Natural killer cell treated with Interleukin-12 subunit alpha and Interleukin-12 subunit beta and Interleukin-15 and Interleukin-18, amount 100 ng/mL, for 72 hours (primary cell): ENCODE measurements at regions not wholly inside any gene's neighbourhood (a gene's known extent, or its start where the extent isn't known, plus 50 kb on each side); places are given as distances from the start of the nearest gene placed in this dataset.

Experiments used
- ATAC-seq, 2 donors: fragments of 150-1000 bp; cut with Tn5 transposase in 1 of 2; sonication (Bioruptor Pico), chemical (Tn5 transposase) in 1 of 2; 2 replicates each; pipeline ENCODE4 v1.10.0; 2021
- DNase-seq: peaks from one replicate; pipeline ENCODE4 v3.0.0; 2022; ENCODE audit warnings: low spot score
- H3K27ac Mint-ChIP-seq, 2 donors: 1 replicate in 1 of 2; 2 replicates in 1 of 2; pipeline ENCODE4 v1.8.0; 2022; ENCODE audit warnings: mixed read lengths in 2 of 2, mild to moderate bottlenecking in 1 of 2, moderate library complexity in 1 of 2
- H3K27me3 Mint-ChIP-seq, 2 donors: 1 replicate in 1 of 2; 2 replicates in 1 of 2; pipeline ENCODE4 v1.8.0; 2022; ENCODE audit warnings: mixed read lengths in 2 of 2
- H3K36me3 Mint-ChIP-seq: one replicate; pipeline ENCODE4 v1.8.0; 2022; ENCODE audit warnings: mixed read lengths
- H3K4me1 Mint-ChIP-seq, 2 donors: 1 replicate in 1 of 2; 2 replicates in 1 of 2; pipeline ENCODE4 v1.8.0; 2022; ENCODE audit warnings: low read depth in 2 of 2, mixed read lengths in 2 of 2, mild to moderate bottlenecking in 1 of 2
- H3K4me3 Mint-ChIP-seq: one replicate; pipeline ENCODE4 v1.8.0; 2022; ENCODE audit warnings: mixed read lengths
- H3K9me3 Mint-ChIP-seq: 2 replicates; pipeline ENCODE4 v1.8.0; 2022; ENCODE audit warnings: mixed read lengths

DNA sequence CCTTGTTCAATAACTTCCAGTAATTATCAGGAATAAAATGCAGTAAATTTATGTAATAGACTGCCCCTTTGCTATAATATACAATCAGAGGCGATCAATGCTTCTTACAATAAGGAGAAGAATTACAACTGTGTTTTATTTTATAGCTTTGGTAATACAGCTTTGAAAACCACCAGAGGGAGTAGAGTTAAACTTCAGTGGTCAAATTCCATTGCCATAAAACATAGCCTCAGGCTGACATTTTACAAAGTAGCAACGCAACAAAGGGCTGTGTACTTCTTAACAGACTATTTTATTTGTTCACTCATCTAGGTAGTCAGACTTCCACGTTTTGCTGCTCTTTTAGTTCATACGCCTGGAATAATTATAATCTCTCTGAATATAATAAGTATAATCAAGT is 58.5 kb downstream of the TEX13C start:
- no peaks in the 10 kb centered on the region for H3K4me1 Mint-ChIP-seq
- H3K27me3 Mint-ChIP-seq: peaks cover 0 to 3% of the 10 kb centered on the region in 2 donors
- H3K4me3 Mint-ChIP-seq: no peak overlapping the region
- H3K9me3 Mint-ChIP-seq: no peaks in the 10 kb centered on the region
- DNase-seq (no peak), ATAC-seq (no peak)
- H3K36me3 Mint-ChIP-seq: no peaks in the 10 kb centered on the region
- H3K27ac Mint-ChIP-seq: no peak overlapping the region

DNA sequence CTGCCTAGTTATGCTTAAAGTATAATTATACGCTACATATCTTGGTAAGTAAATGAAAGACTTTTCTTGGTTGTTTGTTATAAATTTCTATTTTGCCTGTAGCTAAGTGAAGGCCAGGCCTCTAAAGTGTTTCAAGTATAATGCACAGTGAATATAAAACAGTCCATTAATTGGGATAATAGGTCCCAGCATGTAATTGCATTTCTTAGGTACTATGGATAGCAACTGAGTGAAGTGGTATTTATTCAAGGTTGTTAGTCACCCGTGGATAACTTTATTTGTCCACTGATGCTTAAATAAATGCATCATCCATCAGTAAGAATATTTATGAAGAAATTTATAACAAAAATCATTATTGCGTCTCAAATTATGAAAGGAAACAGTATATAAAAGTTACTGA is 59.1 kb downstream of the TEX13C start:
- Mint-ChIP-seq H3K4me3 (no peak overlapping the region), H3K9me3 (no peaks in the 10 kb centered on the region), H3K27me3 (peaks cover 0 to 3% of the 10 kb centered on the region in 2 donors), H3K27ac (no peak overlapping the region), H3K36me3 (no peaks in the 10 kb centered on the region), H3K4me1 (no peaks in the 10 kb centered on the region)
- DNase-seq (no peak), ATAC-seq (no peak)

DNA sequence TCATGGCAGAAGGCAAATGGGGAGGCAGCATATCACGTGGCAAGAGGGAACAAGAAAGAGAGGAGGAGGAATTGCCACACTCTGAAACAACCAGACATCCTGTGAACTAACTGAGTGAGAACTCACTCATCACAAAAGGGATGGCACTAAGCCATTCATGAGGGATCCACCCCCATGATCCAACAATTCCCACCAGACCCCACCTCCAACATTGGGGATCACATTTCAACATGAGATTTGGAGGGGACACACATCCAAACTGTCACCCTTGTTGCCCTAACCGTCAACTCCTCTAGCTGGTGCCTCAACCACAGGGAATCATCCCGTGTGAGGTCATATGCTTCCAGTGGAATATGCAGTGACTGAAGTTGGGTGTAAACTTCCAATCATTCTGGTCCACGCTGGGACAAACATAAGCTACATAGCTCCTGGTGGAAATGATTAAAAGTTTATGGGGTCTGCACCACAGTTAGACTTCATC is 62.5 kb downstream of the TEX13C start:
- H3K4me3 Mint-ChIP-seq: no peak overlapping the region
- peaks cover 0 to 3% of the 10 kb centered on the region in 2 donors for H3K27me3 Mint-ChIP-seq
- ATAC-seq (no peak), DNase-seq (no peak)
- H3K4me1 Mint-ChIP-seq: no peaks in the 10 kb centered on the region
- H3K36me3 Mint-ChIP-seq: no peaks in the 10 kb centered on the region
- no peaks in the 10 kb centered on the region for H3K9me3 Mint-ChIP-seq
- no peak overlapping the region for H3K27ac Mint-ChIP-seq

DNA sequence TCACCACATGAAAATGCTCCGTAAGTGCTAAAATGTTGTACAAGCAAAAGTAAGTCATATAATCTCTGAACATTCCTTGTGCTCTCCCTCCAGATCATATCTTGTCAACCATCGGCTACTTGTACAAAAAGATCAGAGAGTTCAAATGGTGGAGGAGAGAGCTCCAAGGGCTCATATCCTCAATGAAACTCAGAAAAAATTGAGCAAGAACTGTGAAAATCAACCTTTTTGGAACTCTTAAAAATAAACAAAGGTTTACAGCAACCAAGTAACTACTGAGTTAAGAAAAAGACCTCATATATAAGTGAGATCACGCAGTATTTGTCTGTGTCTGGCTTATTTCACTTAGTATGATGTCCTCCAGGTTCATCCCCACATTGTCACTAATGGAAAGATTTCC is 63.2 kb downstream of the TEX13C start:
- H3K27me3 Mint-ChIP-seq: peaks cover 0 to 3% of the 10 kb centered on the region in 2 donors
- H3K4me3 Mint-ChIP-seq: no peak overlapping the region
- H3K9me3 Mint-ChIP-seq: no peaks in the 10 kb centered on the region
- DNase-seq: no peak
- no peak for ATAC-seq
- no peaks in the 10 kb centered on the region for H3K4me1 Mint-ChIP-seq
- H3K36me3 Mint-ChIP-seq: no peaks in the 10 kb centered on the region
- H3K27ac Mint-ChIP-seq: no peak overlapping the region

DNA sequence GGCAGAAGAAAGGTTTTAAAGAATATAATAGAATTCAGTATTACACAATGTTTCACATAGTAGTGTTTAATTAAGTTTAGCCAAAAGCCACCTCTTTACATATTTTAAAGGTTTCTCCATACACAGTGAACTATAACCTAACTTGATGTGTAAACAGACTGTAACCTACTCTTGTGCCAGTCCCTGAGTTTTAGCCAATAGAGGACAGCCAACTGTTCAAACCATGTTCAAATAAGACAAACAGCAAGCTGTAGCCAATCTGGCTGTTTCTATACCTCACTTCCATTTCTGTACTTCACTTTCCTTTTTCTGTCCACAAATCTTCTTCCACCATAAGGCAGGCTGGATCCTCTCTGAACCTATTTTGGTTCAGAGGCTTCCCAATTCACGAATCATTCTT is 65.2 kb downstream of the TEX13C start:
- no peak overlapping the region for H3K27ac Mint-ChIP-seq

DNA sequence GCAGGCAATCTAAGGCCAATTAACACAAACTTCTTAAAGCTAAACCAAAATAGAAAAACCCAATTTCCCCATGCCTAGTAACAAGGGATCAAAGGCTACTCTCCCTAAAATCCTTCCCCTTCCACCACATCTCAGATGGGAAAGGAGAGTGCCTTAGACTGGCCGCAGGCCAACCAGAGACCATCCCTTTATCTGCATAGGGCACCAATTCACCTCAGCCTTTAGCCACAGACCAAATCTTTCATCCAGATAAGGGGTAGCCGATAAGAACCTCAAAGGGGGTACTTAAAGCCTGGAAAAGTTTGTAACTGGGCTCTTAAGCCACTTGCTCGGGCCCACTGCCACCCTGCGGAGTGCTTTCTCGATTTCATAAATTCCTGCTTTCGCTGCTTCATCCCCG is 68.3 kb downstream of the TEX13C start:
- H3K9me3 Mint-ChIP-seq: no peaks in the 10 kb centered on the region
- no peak overlapping the region for H3K27ac Mint-ChIP-seq
- DNase-seq: no peak
- H3K27me3 Mint-ChIP-seq: peaks cover 3 to 6% of the 10 kb centered on the region in 2 donors
- H3K4me3 Mint-ChIP-seq: no peak overlapping the region
- H3K36me3 Mint-ChIP-seq: no peaks in the 10 kb centered on the region
- ATAC-seq: no peak
- no peaks in the 10 kb centered on the region for H3K4me1 Mint-ChIP-seq

More for the DNA sequence above, 65.2 kb downstream of the TEX13C start:
- H3K36me3 Mint-ChIP-seq: no peaks in the 10 kb centered on the region
- DNase-seq (no peak), ATAC-seq (no peak)
- no peak overlapping the region for H3K4me3 Mint-ChIP-seq
- peaks cover 0 to 5% of the 10 kb centered on the region in 2 donors for H3K27me3 Mint-ChIP-seq
- no peaks in the 10 kb centered on the region for H3K9me3 Mint-ChIP-seq
- no peaks in the 10 kb centered on the region for H3K4me1 Mint-ChIP-seq

DNA sequence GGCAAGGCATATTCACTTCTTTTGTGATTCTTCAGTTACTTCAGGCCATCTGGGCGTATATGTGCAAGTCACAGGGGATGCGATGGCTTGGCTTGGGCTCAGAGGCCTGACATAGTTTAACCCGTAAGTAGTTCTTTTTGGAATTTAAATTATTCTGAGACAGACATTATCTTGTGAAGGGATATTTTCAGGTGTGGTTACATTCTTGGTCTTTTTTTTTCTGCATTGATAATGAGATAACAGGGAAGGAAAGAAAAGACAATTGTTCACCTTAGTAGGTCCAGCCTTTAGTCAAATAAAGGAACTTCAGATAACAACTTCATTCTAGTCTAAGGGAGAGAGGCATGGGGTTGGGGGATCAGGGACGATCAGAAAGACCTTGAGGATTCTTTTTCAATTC is 74.8 kb downstream of the TEX13C start:
- no peaks in the 10 kb centered on the region for H3K4me1 Mint-ChIP-seq
- peaks cover 0 to 6% of the 10 kb centered on the region in 2 donors for H3K27me3 Mint-ChIP-seq
- DNase-seq (no peak), ATAC-seq (no peak)
- no peak overlapping the region for H3K27ac Mint-ChIP-seq
- no peaks in the 10 kb centered on the region for H3K9me3 Mint-ChIP-seq
- no peaks in the 10 kb centered on the region for H3K36me3 Mint-ChIP-seq
- H3K4me3 Mint-ChIP-seq: no peak overlapping the region

DNA sequence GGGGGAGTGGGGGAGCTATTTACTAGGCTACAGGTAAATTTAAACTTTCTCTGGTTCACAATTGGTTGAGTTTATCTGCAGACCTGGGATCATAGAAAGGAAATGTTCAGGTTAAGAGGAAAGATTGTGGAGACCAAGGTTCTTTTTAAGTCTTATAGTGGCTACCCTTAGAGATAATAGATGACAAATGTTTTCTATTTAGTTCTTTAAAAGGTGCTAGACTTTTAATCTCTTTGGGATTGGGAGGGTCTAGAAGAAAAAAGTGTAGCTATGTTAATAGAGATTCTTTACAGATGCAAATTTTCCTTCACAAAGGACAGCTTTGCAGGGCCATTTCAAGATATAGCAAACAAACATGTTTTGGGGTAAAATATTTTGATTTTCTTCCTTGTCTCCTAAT is 76.0 kb downstream of the TEX13C start:
- H3K36me3 Mint-ChIP-seq: no peaks in the 10 kb centered on the region
- DNase-seq: no peak
- H3K9me3 Mint-ChIP-seq: no peaks in the 10 kb centered on the region
- no peaks in the 10 kb centered on the region for H3K4me1 Mint-ChIP-seq
- H3K27me3 Mint-ChIP-seq: peaks cover 0 to 6% of the 10 kb centered on the region in 2 donors
- no peak for ATAC-seq
- H3K4me3 Mint-ChIP-seq: no peak overlapping the region
- no peak overlapping the region for H3K27ac Mint-ChIP-seq

DNA sequence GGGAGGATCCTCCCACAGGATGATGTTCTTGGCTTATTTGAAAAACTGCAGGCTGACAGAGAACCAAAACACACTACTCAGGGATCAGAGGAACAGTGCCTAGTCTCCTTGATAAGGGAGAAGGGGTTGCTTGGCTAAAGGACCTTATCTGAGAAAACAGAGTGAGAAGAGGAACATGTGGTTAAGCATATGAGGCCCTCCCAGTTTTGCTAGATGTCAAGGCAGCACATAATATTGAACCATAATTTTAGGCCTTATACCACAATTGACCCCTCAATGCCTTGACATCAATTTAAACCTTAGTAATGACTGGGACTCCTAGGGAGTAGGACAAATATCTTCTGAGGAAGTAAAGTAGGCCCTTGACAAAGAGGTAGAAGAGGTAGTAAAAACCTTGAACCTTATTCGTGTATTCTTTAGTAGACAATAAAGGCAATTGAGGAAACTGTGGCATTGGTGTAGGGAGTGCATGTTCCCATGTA is 79.3 kb downstream of the TEX13C start:
- no peaks in the 10 kb centered on the region for H3K27me3 Mint-ChIP-seq
- H3K4me3 Mint-ChIP-seq: no peak overlapping the region
- no peak overlapping the region for H3K27ac Mint-ChIP-seq
- H3K36me3 Mint-ChIP-seq: no peaks in the 10 kb centered on the region
- H3K9me3 Mint-ChIP-seq: peaks cover 2% of the 10 kb centered on the region
- ATAC-seq (no peak), DNase-seq (no peak)
- no peaks in the 10 kb centered on the region for H3K4me1 Mint-ChIP-seq

DNA sequence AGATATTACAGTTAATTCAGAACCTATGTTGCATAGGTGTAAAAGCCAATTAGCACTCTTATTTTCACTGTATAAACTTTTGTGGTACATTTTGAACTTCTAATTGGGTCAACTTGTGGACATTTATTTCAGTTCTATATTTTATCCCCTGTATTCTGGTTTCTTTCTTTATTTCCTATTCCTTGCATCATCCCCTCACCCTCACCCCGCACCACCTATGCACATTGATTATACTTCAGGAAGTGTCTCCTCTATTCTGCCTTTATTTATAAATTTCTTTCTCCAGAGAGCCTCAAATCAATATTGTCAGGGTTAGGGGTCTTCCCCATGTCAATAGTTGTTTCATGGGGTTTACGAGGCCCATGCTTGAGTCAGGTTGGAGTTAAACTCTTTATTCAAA is 83.1 kb downstream of the TEX13C start:
- Mint-ChIP-seq H3K36me3 (no peaks in the 10 kb centered on the region), H3K9me3 (peaks cover 2% of the 10 kb centered on the region), H3K4me3 (no peak overlapping the region), H3K27ac (no peak overlapping the region), H3K4me1 (no peaks in the 10 kb centered on the region), H3K27me3 (no peaks in the 10 kb centered on the region)
- DNase-seq: no peak
- no peak for ATAC-seq

DNA sequence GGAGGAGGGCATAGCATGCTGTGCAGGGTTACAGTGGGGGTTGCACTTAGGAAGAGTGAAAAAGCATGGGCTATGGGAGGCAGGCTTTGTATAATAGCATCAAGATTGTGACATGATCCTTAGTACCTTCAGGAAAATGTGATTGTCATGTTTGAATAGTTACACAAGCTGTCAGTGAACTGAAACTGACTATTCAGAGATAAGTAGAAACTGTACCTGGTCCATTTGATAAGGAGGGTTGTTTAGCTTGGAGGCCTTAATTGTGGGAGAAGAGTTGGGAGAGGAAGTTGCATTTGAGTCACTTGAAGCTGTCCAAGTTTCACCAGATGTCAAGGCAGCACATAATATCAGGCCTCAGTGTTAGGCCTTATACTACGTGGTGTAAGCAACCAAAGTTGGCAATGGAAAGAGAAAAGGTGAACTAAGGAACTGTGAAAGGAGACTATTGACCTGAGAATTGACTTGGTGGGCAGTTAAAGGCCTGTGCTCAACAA is 85.0 kb downstream of the TEX13C start:
- no peaks in the 10 kb centered on the region for H3K36me3 Mint-ChIP-seq
- H3K9me3 Mint-ChIP-seq: peaks cover 2% of the 10 kb centered on the region
- H3K27ac Mint-ChIP-seq: no peak overlapping the region
- no peak overlapping the region for H3K4me3 Mint-ChIP-seq
- ATAC-seq (no peak), DNase-seq (no peak)
- H3K27me3 Mint-ChIP-seq: no peaks in the 10 kb centered on the region
- no peaks in the 10 kb centered on the region for H3K4me1 Mint-ChIP-seq

DNA sequence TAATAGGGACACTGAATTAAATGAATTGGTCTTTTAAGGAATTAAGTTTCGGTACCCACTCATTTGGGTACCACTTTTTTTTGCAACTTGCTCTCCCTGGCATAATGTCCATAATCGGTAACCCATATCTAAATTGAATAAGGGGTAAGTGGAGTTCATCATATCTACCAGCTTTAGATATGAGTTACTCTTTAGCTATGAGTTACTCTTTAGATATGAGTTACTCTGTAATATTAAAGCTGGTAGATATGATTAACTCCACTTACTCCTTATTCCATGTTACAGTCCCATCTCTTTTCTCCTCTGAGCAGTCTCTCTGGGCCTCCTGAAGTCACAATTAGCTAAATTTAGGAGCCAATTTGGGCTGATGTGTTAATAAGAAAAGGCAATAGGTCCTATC is 85.7 kb downstream of the TEX13C start:
- peaks cover 2% of the 10 kb centered on the region for H3K9me3 Mint-ChIP-seq
- no peak overlapping the region for H3K27ac Mint-ChIP-seq
- no peak for ATAC-seq
- no peaks in the 10 kb centered on the region for H3K4me1 Mint-ChIP-seq
- no peak for DNase-seq
- H3K36me3 Mint-ChIP-seq: no peaks in the 10 kb centered on the region
- no peaks in the 10 kb centered on the region for H3K27me3 Mint-ChIP-seq
- no peak overlapping the region for H3K4me3 Mint-ChIP-seq

DNA sequence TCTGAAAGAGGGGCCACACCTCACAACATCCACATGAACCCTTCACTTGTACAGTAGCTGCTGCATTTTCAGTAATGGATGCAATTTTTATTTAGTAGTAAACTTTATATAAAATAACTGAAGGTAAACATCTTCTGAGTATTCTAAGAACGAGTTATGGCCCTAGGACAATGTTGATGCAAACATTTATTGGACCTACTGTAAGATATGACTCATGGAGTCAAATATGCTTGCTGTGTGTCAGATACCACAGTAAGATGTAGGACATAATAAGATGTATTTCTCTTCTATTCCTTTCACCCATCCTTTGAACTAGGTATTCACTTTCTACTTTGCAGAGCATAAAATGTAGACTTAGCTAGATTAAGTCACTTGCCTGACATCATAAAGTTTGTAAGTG is 87.6 kb downstream of the TEX13C start:
- DNase-seq (no peak), ATAC-seq (no peak)
- H3K27me3 Mint-ChIP-seq: no peaks in the 10 kb centered on the region
- no peaks in the 10 kb centered on the region for H3K36me3 Mint-ChIP-seq
- no peaks in the 10 kb centered on the region for H3K9me3 Mint-ChIP-seq
- H3K4me1 Mint-ChIP-seq: no peaks in the 10 kb centered on the region
- H3K4me3 Mint-ChIP-seq: no peak overlapping the region
- no peak overlapping the region for H3K27ac Mint-ChIP-seq

DNA sequence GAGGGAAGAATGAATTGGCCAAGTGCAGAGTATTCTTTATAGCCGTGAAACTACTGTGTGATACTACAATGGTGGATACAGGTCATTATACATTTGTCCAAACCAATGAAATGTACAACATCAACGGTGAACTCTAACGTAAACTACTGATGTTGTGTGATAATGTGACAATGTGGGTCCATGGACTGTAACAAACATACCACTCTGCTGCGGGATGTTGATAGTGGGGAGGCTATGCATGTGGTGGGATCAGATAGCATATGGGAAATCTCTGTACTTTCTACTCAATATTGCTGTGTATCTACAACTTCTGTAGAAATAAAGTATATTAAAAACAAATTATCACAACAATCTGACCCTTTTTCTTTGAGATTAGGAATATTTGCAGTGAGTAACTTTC is 101.1 kb downstream of the TEX13C start:
- Mint-ChIP-seq H3K4me3 (no peak overlapping the region), H3K27ac (no peak overlapping the region), H3K4me1 (no peaks in the 10 kb centered on the region), H3K9me3 (no peaks in the 10 kb centered on the region), H3K27me3 (peaks cover 0 to 12% of the 10 kb centered on the region in 2 donors), H3K36me3 (no peaks in the 10 kb centered on the region)
- DNase-seq (no peak), ATAC-seq (no peak)

DNA sequence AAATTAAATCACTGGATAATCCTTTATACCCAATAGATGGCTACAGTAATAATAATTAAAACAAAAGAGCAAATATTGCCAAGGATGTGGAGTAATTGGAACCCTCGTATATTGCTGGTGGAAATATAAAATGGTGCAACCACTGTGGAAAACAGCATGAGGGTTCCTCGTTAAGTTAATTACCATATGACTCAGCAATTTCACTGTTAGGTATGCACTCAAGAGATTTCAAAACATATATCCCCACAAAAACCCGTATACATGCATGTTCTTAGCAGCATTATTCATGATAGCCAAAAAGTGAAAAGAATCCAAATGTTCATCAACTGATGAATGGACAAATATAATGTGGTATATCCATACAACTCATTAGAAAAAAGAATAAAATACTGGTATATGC is 103.3 kb downstream of the TEX13C start:
- no peak overlapping the region for H3K4me3 Mint-ChIP-seq
- H3K36me3 Mint-ChIP-seq: no peaks in the 10 kb centered on the region
- ATAC-seq (no peak), DNase-seq (no peak)
- no peaks in the 10 kb centered on the region for H3K4me1 Mint-ChIP-seq
- H3K27me3 Mint-ChIP-seq: peaks cover 0 to 16% of the 10 kb centered on the region in 2 donors
- no peak overlapping the region for H3K27ac Mint-ChIP-seq
- no peaks in the 10 kb centered on the region for H3K9me3 Mint-ChIP-seq
